H1 (cell line): ENCODE measurements at regions not wholly inside any gene's neighbourhood (a gene's known extent, or its start where the extent isn't known, plus 50 kb on each side); places are given as distances from the start of the nearest gene placed in this dataset.

Experiments
- CTCF ChIA-PET: fragments of 300-600 bp; sonication (Branson Sonifier 250); formaldehyde crosslinking; loops from one replicate; lab custom pipeline; 2021; ENCODE audit not compliant: partially characterized antibody; lab: Charles Lee
- POLR2A ChIA-PET: fragments of 300-600 bp; sonication (Branson Sonifier 250); formaldehyde crosslinking; loops from one replicate; lab custom pipeline; 2021; ENCODE audit warnings: inconsistent platforms; ENCODE audit not compliant: partially characterized antibody; lab: Charles Lee
- DNase-seq, 2 experiments: peaks; one replicate each; pipeline versions ENCODE4 v3.0.0 to v3.0.0-alpha.2; 2010 to 2022; ENCODE audit warnings: low spot score in 2 of 2, low read depth in 1 of 2, mixed read lengths in 1 of 2
- FAIRE-seq: peaks from 2 replicates; lab custom pipeline; 2011; peaks lifted over from hg19 to GRCh38; lab: Jason Lieb, UNC
- H2AFZ ChIP-seq: 2 replicates; pipeline ENCODE4 v1.8.1; 2012; ENCODE audit warnings: low read length, inconsistent platforms
- H2AK5ac ChIP-seq: 2 replicates; pipeline ENCODE4 v1.6.1; 2013; ENCODE audit warnings: low read depth, low read length
- H2BK120ac ChIP-seq: replicated peaks from 2 replicates; pipeline ENCODE3; 2013; ENCODE audit warnings: low read depth, low read length, inconsistent platforms
- H2BK12ac ChIP-seq: 2 replicates; pipeline ENCODE4 v1.6.1; 2013; ENCODE audit warnings: low read depth, low read length
- H2BK15ac ChIP-seq: 2 replicates; pipeline ENCODE4 v1.6.1; 2013; ENCODE audit warnings: low read length
- H2BK20ac ChIP-seq: 2 replicates; pipeline ENCODE4 v1.6.1; 2013; ENCODE audit warnings: low read length
- H2BK5ac ChIP-seq: 2 replicates; pipeline ENCODE4 v1.6.1; 2013; ENCODE audit warnings: low read depth, low read length
- H3K14ac ChIP-seq: 2 replicates; pipeline ENCODE4 v1.6.1; 2013; ENCODE audit warnings: inconsistent platforms; ENCODE audit not compliant: insufficient read length
- H3K18ac ChIP-seq: 2 replicates; pipeline ENCODE4 v1.6.1; 2013; ENCODE audit warnings: low read length; ENCODE audit errors: extremely low read depth
- H3K23ac ChIP-seq: 2 replicates; pipeline ENCODE4 v1.6.1; 2013; ENCODE audit warnings: inconsistent platforms; ENCODE audit not compliant: insufficient read length
- H3K23me2 ChIP-seq: 2 replicates; pipeline ENCODE4 v1.6.1; 2013; ENCODE audit warnings: low read depth, low read length
- H3K27ac ChIP-seq: 2 replicates; pipeline ENCODE4 v1.6.1; 2011; ENCODE audit warnings: low read depth, low read length, inconsistent platforms
- H3K27me3 ChIP-seq, 4 experiments: replicated peaks in 1 of 4; 1 replicate in 1 of 4; 2 replicates in 3 of 4; pipeline versions ENCODE4 v1.6.1 to v1.8.1; 2011 to 2013; ENCODE audit warnings: low read length in 3 of 4, mild to moderate bottlenecking in 3 of 4, inconsistent platforms in 2 of 4, mixed read lengths in 2 of 4, moderate library complexity in 1 of 4; ENCODE audit not compliant: control insufficient read depth in 3 of 4, insufficient read depth in 3 of 4; ENCODE audit errors: extremely low read depth in 1 of 4
- H3K36me3 ChIP-seq, 4 experiments: 2 replicates each; pipeline versions ENCODE4 v1.6.1 to v1.8.1; 2011 to 2013; ENCODE audit warnings: mild to moderate bottlenecking in 4 of 4, low read length in 3 of 4, moderate library complexity in 2 of 4, control low read depth in 1 of 4, inconsistent platforms in 1 of 4; ENCODE audit not compliant: insufficient read depth in 4 of 4, control insufficient read depth in 2 of 4
- H3K4ac ChIP-seq: replicated peaks from 2 replicates; pipeline ENCODE3; 2013; ENCODE audit warnings: low read length, low read depth, mixed read lengths, inconsistent platforms; ENCODE audit not compliant: insufficient read length
- H3K4me1 ChIP-seq, 4 experiments: replicated peaks in 1 of 4; 1 replicate in 1 of 4; 2 replicates in 3 of 4; pipeline versions ENCODE4 v1.6.1 to v1.8.1; 2011 to 2013; ENCODE audit warnings: low read length in 3 of 4, inconsistent platforms in 2 of 4, mixed read lengths in 1 of 4; ENCODE audit not compliant: insufficient read depth in 4 of 4, control insufficient read depth in 3 of 4
- H3K4me2 ChIP-seq, 2 experiments: 2 replicates each; pipeline versions ENCODE4 v1.6.1 to v1.8.1; 2011 to 2013; ENCODE audit warnings: low read depth in 2 of 2, low read length in 2 of 2, control low read depth in 1 of 2, inconsistent platforms in 1 of 2, mild to moderate bottlenecking in 1 of 2; ENCODE audit not compliant: insufficient read depth in 1 of 2
- H3K4me3 ChIP-seq, 4 experiments: fragments of 200-600, 300-600 bp in 1 of 4; sonication (generic), shearing (Covaris generic), sonication (Bioruptor Twin) in 1 of 4; 2 replicates each; pipeline versions ENCODE4 v1.5.1 to v1.8.1; 2011 to 2016; ENCODE audit warnings: low read length in 4 of 4, low read depth in 3 of 4, control low read depth in 2 of 4, inconsistent platforms in 2 of 4, mild to moderate bottlenecking in 2 of 4, mixed read lengths in 1 of 4, moderate library complexity in 1 of 4; ENCODE audit not compliant: insufficient read depth in 2 of 4; ENCODE audit errors: extremely low read depth in 1 of 4
- H3K56ac ChIP-seq: replicated peaks from 2 replicates; pipeline ENCODE3; 2013; ENCODE audit warnings: low read depth, mild to moderate bottlenecking, mixed read lengths, low read length, inconsistent platforms; ENCODE audit not compliant: insufficient read length
- H3K79me1 ChIP-seq: 2 replicates; pipeline ENCODE4 v1.6.1; 2013; ENCODE audit warnings: low read depth, low read length, control low read depth
- H3K79me2 ChIP-seq, 2 experiments: 2 replicates each; pipeline versions ENCODE4 v1.6.1 to v1.8.1; 2012 to 2013; ENCODE audit warnings: low read length in 2 of 2, mild to moderate bottlenecking in 2 of 2, inconsistent platforms in 1 of 2; ENCODE audit not compliant: insufficient read depth in 2 of 2, control insufficient read depth in 1 of 2
- H3K9ac ChIP-seq, 4 experiments: replicated peaks in 1 of 4; 1 replicate in 1 of 4; 2 replicates in 3 of 4; pipeline versions ENCODE4 v1.6.1 to v1.8.1; 2011 to 2013; ENCODE audit warnings: low read depth in 3 of 4, low read length in 3 of 4, control low read depth in 2 of 4, mild to moderate bottlenecking in 2 of 4, moderate library complexity in 2 of 4, inconsistent platforms in 1 of 4; ENCODE audit errors: extremely low read depth in 1 of 4
- H3K9me3 ChIP-seq, 2 experiments: 2 replicates each; pipeline versions ENCODE4 v1.6.1 to v1.8.1; 2012 to 2013; ENCODE audit warnings: mild to moderate bottlenecking in 2 of 2, moderate library complexity in 2 of 2, control low read depth in 1 of 2, inconsistent platforms in 1 of 2, low read depth in 1 of 2, low read length in 1 of 2, mixed read lengths in 1 of 2; ENCODE audit not compliant: insufficient read depth in 2 of 2
- H4K20me1 ChIP-seq, 2 experiments: replicated peaks in 1 of 2; 2 replicates each; pipeline versions ENCODE3 to v1.8.1; 2011 to 2013; ENCODE audit warnings: inconsistent platforms in 2 of 2, low read length in 2 of 2, mild to moderate bottlenecking in 1 of 2; ENCODE audit not compliant: insufficient read depth in 2 of 2, control insufficient read depth in 1 of 2
- H4K5ac ChIP-seq: 2 replicates; pipeline ENCODE4 v1.6.1; 2013; ENCODE audit warnings: low read length, low read depth, mixed read lengths, inconsistent platforms; ENCODE audit not compliant: insufficient read length
- H4K8ac ChIP-seq: 2 replicates; pipeline ENCODE4 v1.8.0; 2013; ENCODE audit warnings: mild to moderate bottlenecking, moderate library complexity, low read length, inconsistent platforms; ENCODE audit not compliant: insufficient read depth; ENCODE audit errors: extremely low read depth
- H4K91ac ChIP-seq: replicated peaks from 2 replicates; pipeline ENCODE3; 2013; ENCODE audit warnings: low read length, mixed read lengths, inconsistent platforms; ENCODE audit not compliant: insufficient read length
- ASH2L ChIP-seq: fragments of 200-600, 300-600 bp; sonication (generic); IDR thresholded peaks from one replicate; pipeline ENCODE4 v1.7.1; 2017; ENCODE audit warnings: low read length
- BACH1 ChIP-seq: IDR thresholded peaks from 2 replicates; pipeline ENCODE4 v1.6.1; 2012; ENCODE audit warnings: low read length, improper control_type of control experiment
- E2F6 ChIP-seq: IDR thresholded peaks from 2 replicates; pipeline ENCODE4 v1.6.1; 2012; ENCODE audit warnings: inconsistent platforms
- EGR1 ChIP-seq: IDR thresholded peaks from 2 replicates; pipeline ENCODE4 v1.6.1; 2011; ENCODE audit warnings: low read depth, low read length, borderline replicate concordance
- GTF2F1 ChIP-seq: IDR thresholded peaks from 2 replicates; pipeline ENCODE4 v1.6.1; 2012; ENCODE audit warnings: low read depth, low read length, improper control_type of control experiment, borderline replicate concordance
- HDAC6 ChIP-seq: IDR thresholded peaks from one replicate; pipeline ENCODE4 v1.7.1; 2012; ENCODE audit warnings: low read depth, mild to moderate bottlenecking, inconsistent platforms, low read length, moderate library complexity
- JUN ChIP-seq: IDR thresholded peaks from 2 replicates; pipeline ENCODE4 v1.6.1; 2011; ENCODE audit warnings: low read depth, mild to moderate bottlenecking, improper control_type of control experiment, low read length
- MAFK ChIP-seq: IDR thresholded peaks from 2 replicates; pipeline ENCODE4 v1.6.1; 2012; ENCODE audit warnings: low read depth, mild to moderate bottlenecking, improper control_type of control experiment, low read length
- MAX ChIP-seq: IDR thresholded peaks from 2 replicates; pipeline ENCODE4 v1.6.1; 2012; ENCODE audit warnings: inconsistent platforms
- POU5F1 ChIP-seq: IDR thresholded peaks from 2 replicates; pipeline ENCODE4 v1.6.1; 2011; ENCODE audit warnings: low read depth, mild to moderate bottlenecking, low read length, moderate library complexity
- WGBS, 2 experiments: shearing (Covaris generic) in 1 of 2; methylation state at CpG; one replicate each; pipeline versions ENCODE4 v1.1.6 to v1.1.7; 2013 to 2015; ENCODE audit warnings: low lambda C conversion rate in 2 of 2, mixed read lengths in 2 of 2, inconsistent platforms in 1 of 2, low coverage in 1 of 2, missing lambda C conversion rate in 1 of 2; ENCODE audit not compliant: insufficient replicate concordance in 2 of 2, insufficient coverage in 1 of 2, insufficient read length in 1 of 2; ENCODE audit errors: extremely low coverage in 1 of 2, missing lambda C conversion rate in 1 of 2; 5-methylcytosine and 5-hydroxymethylcytosine counted together

- H2BK12ac ChIP-seq, result no peak overlapping the region
- no peak overlapping the region for H4K5ac ChIP-seq
- ChIA-PET POLR2A (no interaction called here), CTCF (no interaction called here)
- H3K18ac ChIP-seq, result no peak overlapping the region
- H3K9me3 ChIP-seq, result no peaks in the 10 kb centered on the region
- H4K91ac ChIP-seq, result no peak overlapping the region
- H2BK120ac ChIP-seq, result no peak overlapping the region
- TF ChIP-seq E2F6 (no peak), MAX (no peak), POU5F1 (no peak), MAFK (no peak), BACH1 (no peak), HDAC6 (no peak), GTF2F1 (no peak), JUN (no peak), ASH2L (no peak), EGR1 (no peak)
- no peak overlapping the region for H3K4me3 ChIP-seq
- H3K4me2 ChIP-seq, result no peak overlapping the region
- H4K20me1 ChIP-seq, result no peaks in the 10 kb centered on the region
- 91% methylated on average over 6 of the region's 6 CpGs; no CpG with 5 or more reads in 1 of the 2 experiments for WGBS, 2 experiments
- FAIRE-seq (no peak), DNase-seq (no peak)
- no peak overlapping the region for H3K56ac ChIP-seq
- no peaks in the 10 kb centered on the region for H3K79me2 ChIP-seq
- H2AFZ ChIP-seq, result no peak overlapping the region
- no peak overlapping the region for H2BK20ac ChIP-seq
- H3K9ac ChIP-seq, result no peak overlapping the region
- no peaks in the 10 kb centered on the region for H3K4me1 ChIP-seq
- H3K23ac ChIP-seq, result no peak overlapping the region
- H4K8ac ChIP-seq, result no peak overlapping the region
- H2BK5ac ChIP-seq, result no peak overlapping the region
- H3K4ac ChIP-seq, result no peak overlapping the region
- H2BK15ac ChIP-seq, result no peak overlapping the region
- no peak overlapping the region for H3K14ac ChIP-seq
- H3K79me1 ChIP-seq, result no peaks in the 10 kb centered on the region
- no peaks in the 10 kb centered on the region for H3K36me3 ChIP-seq
- no peak overlapping the region for H3K27ac ChIP-seq
- no peaks in the 10 kb centered on the region for H3K23me2 ChIP-seq
- no peak overlapping the region for H2AK5ac ChIP-seq
- no peaks in the 10 kb centered on the region for H3K27me3 ChIP-seq
Measured at GRCh38 chr14:44170101-44170500, 337.0 kb downstream of the FSCB start.
